ENCODE measurements at regions not wholly inside any gene's neighbourhood (a gene's known extent, or its start where the extent isn't known, plus 50 kb on each side); places are given as distances from the start of the nearest gene placed in this dataset.

DNA sequence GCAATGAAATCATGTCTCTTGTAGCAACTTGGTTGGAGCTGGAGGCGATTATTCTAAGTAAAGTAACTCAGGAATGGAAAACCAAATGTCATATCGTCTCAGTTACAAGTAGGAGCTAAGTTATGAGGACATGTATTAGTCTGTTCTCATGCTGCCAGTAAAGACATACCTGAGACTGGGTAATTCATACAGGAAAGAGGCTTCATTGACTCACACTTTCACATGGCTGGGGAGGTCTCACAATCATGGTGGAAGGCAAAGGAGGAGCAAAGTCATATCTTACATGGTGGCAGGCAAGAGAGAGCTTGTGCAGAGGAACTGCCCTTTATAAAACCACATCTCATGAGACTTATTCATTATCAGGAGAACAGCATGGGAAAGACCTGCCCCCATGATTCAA lies 370.1 kb upstream of the PRKCQ start:
- TF ChIP-seq POLR2A (IDR thresholded peaks at IDR 0.05; ENCODE audit: borderline replicate concordance, extremely low read depth, insufficient read depth, insufficient read length): no peak
- no peak for TF ChIP-seq EZH2 (IDR thresholded peaks at IDR 0.05)
- TF ChIP-seq ZNF274 (IDR thresholded peaks at IDR 0.05; ENCODE audit: low read depth, low read length): no peak

Data from HCT116 (cell line).